Rectal smooth muscle tissue (tissue), 1 donor: ENCODE measurements at regions not wholly inside any gene's neighbourhood (a gene's known extent, or its start where the extent isn't known, plus 50 kb on each side); places are given as distances from the start of the nearest gene placed in this dataset.

ENCODE experiments used
- H3K27ac ChIP-seq: one replicate; pipeline ENCODE4 v1.7.0; 2013; ENCODE audit warnings: low read depth, low read length, inconsistent platforms
- H3K27me3 ChIP-seq: one replicate; pipeline ENCODE4 v1.7.0; 2013; ENCODE audit warnings: low read length; ENCODE audit not compliant: control insufficient read depth, insufficient read depth
- H3K36me3 ChIP-seq: one replicate; pipeline ENCODE4 v1.7.0; 2013; ENCODE audit warnings: low read length; ENCODE audit not compliant: control insufficient read depth, insufficient read depth
- H3K4me1 ChIP-seq: one replicate; pipeline ENCODE4 v1.7.0; 2013; ENCODE audit warnings: low read length; ENCODE audit not compliant: control insufficient read depth, insufficient read depth
- H3K4me3 ChIP-seq: one replicate; pipeline ENCODE4 v1.7.0; 2013; ENCODE audit warnings: low read length
- H3K9ac ChIP-seq: one replicate; pipeline ENCODE4 v1.7.0; 2013; ENCODE audit warnings: low read length

DNA sequence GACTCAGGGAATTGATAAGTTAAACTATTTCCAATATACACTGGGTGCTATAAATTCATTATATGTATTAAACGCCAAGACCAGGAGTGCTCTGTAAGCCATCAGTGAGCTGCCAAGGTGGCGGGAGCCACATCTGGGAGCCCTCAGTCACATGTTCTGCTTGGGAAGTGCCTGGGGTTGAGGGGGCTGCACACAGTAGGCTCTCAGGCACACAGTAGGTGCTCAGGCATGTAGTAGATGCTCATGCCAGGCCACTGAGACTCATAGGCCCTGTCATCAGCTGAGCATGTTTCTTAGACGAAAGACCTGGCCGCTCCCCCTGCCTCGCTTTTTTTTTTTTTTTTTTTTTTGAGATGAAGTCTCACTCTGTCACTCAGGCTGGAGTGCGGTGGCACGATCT lies 83.3 kb upstream of the BHLHE23 start:
- no peak overlapping the region for H3K27ac ChIP-seq
- no peaks in the 10 kb centered on the region for H3K36me3 ChIP-seq
- H3K4me1 ChIP-seq, result no peaks in the 10 kb centered on the region
- peaks cover 11% of the 10 kb centered on the region for H3K27me3 ChIP-seq
- no peak overlapping the region for H3K9ac ChIP-seq
- no peak overlapping the region for H3K4me3 ChIP-seq

DNA sequence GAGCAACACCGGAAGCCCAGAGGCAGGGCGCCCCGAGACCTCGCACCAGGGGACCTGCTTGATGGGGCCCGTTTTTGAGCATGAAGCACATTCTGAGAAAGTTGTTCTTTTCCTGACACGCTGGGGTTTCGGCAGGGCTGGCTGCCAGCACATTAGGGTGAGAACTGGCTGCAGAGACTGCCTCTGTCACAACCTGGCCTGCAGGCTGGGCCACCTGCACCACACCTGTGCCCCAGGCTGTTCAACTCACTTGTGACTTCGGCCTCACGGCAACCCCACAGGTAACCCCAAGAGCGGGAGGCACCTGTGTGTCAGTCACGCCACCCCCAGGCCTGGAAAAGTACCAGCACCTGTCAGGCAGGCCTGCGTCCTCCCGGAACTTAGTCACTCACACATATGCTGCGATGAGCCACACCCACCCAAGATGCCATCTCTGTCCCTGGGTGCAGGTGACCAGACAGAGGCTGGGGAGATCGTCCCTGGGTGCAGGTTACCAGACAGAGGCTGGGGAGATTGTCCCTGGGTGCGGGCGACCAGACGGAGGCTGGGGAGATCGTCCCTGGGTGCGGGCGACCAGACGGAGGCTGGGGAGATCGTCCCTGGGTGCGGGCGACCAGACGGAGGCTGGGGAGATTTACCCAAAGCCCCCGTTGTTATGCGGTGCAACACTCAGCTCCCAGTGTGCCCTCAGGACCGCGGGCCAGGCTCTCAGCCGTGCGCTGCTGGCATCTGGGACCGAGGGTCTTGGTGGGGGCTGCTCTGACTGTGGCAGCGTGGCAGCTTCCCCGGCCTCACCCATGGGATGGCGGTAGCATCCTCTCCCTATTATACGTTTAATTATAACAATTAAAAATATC lies 82.5 kb upstream of the BHLHE23 start:
- Histone ChIP-seq H3K36me3 (no peaks in the 10 kb centered on the region), H3K4me3 (no peak overlapping the region), H3K27me3 (peaks cover 9% of the 10 kb centered on the region), H3K9ac (no peak overlapping the region), H3K4me1 (no peaks in the 10 kb centered on the region), H3K27ac (no peak overlapping the region)

DNA sequence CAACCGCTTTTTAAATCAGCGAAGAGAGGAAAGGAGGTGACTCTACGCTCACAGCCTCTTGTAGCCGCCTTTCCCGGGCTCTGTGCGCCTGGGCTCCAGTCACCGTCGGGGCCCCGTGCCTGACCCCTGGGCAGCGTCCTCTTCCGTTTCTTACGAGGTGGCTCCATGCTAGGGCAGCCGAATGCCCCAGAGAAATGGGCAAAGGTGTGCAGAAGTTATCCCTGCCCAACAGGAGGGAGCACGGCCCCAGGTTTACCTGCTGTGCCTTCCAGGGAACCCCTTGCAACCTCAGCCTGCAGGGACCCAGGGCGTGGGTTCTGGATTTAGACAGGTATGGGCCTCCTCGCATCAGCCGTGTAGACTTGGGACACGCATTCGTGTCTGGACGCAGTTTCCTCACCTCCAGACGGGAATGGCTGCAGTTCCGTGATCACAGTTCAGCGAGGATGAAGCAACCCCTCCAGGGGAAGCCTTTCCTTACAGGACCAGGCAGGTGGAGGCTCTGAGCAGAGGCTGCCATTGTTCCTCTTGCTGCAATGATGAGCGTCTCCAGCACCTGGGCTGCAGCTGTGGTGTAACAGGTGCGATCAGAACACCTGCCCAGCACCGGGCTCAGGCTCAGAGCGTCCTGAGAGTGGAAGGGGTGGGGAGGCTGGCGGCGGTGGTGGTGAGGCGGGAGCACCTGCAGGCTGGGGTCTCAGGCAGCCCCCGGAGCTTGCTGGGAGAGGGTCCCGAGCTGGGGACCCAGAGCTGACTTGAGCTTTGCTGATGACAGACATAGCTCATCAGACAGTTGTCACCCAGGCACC lies 81.3 kb upstream of the BHLHE23 start:
- no peaks in the 10 kb centered on the region for H3K36me3 ChIP-seq
- H3K27me3 ChIP-seq, result peaks cover 14% of the 10 kb centered on the region
- no peaks in the 10 kb centered on the region for H3K4me1 ChIP-seq
- no peak overlapping the region for H3K9ac ChIP-seq
- H3K27ac ChIP-seq, result no peak overlapping the region
- no peak overlapping the region for H3K4me3 ChIP-seq

DNA sequence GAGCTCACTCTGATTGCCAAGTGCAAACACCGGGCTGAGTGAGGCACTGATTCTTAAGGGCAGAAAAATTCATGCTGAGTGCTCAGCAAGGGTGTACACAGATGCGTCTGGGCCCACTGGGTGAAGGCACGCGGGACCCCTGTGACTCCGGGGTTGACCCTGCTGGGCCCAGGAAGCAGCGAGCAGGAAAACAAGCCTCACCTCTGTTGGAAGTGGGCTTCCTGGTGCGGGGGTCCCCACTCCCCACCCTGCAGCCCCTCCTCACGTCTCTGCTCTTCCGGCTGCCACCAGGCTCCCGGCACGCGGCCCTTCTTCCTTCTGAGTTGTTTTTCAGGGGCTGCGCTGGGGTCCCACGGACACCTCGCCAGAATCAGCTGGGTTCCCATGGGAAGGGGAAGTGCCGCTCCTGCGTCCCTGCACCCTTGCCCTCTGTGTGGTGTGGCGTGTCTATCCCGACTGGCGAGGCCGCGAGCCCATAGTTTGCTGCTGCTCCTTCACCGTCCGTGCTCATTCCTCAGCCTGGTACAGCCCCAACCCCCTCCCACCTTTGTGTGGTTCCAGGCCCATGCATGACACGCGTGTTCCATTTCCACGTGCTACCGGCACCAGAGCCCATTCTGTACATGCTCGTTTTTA lies 80.6 kb upstream of the BHLHE23 start:
- Histone ChIP-seq H3K27ac (no peak overlapping the region), H3K4me1 (no peaks in the 10 kb centered on the region), H3K9ac (no peak overlapping the region), H3K4me3 (no peak overlapping the region), H3K36me3 (no peaks in the 10 kb centered on the region), H3K27me3 (peaks cover 14% of the 10 kb centered on the region)

DNA sequence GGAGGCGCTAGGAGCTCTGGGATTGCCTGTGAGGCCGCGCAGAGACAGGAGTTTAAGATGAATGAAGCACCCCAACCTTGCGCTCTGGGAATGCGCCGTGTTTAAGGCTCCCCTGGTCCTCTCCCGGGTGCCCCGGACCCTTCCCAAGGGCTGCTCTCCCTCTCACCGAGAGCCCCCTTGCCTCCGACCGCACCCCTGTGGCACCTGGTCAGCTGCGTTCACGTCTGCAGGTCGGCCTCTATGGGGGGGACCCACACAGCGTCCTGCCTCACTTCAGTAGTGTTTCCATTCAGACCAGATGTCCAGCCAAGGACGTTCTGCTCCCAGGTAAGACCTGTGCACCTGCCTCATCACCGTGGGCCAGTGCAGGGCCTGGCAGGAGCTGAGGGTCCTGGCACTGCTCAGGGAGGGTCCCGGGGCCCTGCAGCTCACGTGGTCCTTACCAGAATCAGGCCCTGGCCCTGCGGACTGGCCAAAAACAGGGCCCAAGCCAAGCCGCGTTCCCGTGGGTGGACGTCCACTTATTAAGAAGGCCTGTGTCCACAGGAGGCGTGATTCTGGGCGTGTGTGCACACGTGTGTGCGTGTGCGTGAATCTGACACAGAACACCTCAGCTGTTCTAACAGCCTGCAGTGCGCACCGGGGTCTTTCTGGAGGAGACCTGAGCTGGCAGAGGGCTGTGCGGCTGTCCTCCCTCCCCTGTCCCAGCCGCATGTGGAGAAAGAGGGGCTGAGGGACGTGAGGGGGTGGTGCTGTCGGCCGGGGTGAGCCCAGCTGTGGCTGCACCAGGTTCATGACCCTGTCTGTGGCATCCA lies 79.9 kb upstream of the BHLHE23 start:
- Histone ChIP-seq H3K4me1 (no peaks in the 10 kb centered on the region), H3K27ac (no peak overlapping the region), H3K36me3 (no peaks in the 10 kb centered on the region), H3K4me3 (no peak overlapping the region), H3K27me3 (peaks cover 14% of the 10 kb centered on the region), H3K9ac (no peak overlapping the region)

DNA sequence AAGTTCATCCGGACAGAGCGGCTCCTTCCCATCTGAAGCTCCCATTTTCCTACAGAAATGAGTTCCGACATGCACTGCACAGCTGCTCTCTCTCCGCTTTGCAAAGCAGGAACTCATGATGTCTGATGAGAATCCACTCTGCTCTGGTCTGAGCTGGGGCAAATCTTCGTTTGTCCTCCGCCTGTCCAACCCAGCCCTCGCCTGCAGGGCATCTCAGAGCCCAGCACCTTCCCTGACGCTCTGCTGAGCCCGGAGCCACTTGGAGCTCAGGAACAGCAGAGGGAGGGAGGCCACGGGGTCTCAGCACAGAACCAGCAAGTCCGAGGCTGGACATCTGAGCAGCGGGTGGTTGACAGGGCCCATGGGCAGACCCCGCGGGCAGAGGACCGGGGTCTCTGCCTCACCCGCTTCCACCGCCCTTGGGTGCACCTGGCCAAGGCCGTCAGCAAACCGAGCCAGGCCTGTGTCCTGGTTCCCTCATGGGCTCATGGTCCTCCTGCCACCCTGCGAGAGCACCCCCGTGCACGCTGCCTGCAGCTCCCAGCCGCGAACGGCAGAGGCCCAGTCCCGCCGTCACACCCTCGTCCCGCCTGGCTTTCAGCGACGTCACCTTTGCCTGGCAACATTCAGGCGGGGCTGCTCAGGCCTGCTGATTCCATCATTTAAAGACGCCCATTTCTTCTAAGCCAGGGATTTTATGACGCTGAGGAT lies 78.5 kb upstream of the BHLHE23 start:
- Histone ChIP-seq H3K27ac (no peak overlapping the region), H3K4me1 (no peaks in the 10 kb centered on the region), H3K9ac (no peak overlapping the region), H3K4me3 (no peak overlapping the region), H3K27me3 (peaks cover 14% of the 10 kb centered on the region), H3K36me3 (no peaks in the 10 kb centered on the region)

DNA sequence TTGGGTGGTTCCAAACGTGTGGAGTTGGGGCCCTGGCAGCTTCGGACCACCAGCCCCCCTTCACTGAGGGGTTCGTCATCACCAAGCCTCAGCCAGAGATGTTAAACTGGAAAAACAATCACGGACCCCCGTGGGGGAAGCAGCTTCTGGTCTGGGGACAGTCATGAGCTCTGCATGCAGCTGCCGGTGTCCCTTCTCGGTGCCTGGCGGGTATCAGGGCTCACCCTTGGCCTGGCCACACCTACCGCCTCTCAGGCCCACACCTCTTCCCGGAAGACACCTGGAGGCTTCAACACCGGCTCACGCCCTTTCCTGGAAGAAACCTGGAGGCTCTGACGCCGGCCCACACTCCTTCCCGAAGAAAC lies 77.8 kb upstream of the BHLHE23 start:
- no peak overlapping the region for H3K9ac ChIP-seq
- H3K36me3 ChIP-seq, result no peaks in the 10 kb centered on the region
- no peak overlapping the region for H3K4me3 ChIP-seq
- no peaks in the 10 kb centered on the region for H3K4me1 ChIP-seq
- peaks cover 14% of the 10 kb centered on the region for H3K27me3 ChIP-seq
- H3K27ac ChIP-seq, result no peak overlapping the region

DNA sequence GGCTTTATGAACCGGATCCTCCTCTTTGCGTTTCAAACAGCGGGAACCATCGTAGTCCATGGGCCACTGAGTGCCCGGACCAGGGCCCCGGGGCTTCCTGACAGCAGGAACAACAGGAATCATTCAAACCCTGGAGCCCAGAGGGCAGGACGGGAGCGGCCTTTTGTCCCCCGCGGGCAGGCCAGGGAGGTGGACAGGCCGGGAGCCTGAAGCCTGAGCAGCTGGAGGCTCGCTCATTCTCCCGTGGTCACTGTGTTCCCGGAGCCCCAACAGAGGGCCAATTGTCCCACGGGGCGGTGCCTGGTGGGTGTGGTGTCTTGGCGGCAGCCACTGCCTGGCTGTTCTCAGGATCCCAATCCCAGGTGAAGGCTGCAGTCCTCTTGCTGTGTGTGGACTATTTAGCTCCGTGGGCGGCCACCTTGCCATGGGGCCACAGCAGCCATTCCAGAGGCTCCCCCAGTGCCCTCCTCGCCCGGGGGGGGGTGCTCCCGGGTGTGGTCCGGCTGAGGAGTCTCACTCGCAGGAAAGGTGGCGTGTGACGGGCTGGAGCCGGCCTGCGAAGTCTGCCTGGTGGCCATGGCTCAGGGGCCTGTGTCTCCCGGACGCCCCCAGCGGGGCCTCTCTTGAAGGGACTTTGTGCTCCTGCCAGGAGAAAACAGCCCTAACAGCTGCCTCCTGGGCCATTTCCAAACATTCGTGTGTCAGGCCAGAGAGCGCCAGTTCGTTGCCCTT lies 77.2 kb upstream of the BHLHE23 start:
- no peak overlapping the region for H3K9ac ChIP-seq
- H3K27me3 ChIP-seq, result peaks cover 12% of the 10 kb centered on the region
- H3K36me3 ChIP-seq, result no peaks in the 10 kb centered on the region
- no peaks in the 10 kb centered on the region for H3K4me1 ChIP-seq
- no peak overlapping the region for H3K27ac ChIP-seq
- H3K4me3 ChIP-seq, result no peak overlapping the region

DNA sequence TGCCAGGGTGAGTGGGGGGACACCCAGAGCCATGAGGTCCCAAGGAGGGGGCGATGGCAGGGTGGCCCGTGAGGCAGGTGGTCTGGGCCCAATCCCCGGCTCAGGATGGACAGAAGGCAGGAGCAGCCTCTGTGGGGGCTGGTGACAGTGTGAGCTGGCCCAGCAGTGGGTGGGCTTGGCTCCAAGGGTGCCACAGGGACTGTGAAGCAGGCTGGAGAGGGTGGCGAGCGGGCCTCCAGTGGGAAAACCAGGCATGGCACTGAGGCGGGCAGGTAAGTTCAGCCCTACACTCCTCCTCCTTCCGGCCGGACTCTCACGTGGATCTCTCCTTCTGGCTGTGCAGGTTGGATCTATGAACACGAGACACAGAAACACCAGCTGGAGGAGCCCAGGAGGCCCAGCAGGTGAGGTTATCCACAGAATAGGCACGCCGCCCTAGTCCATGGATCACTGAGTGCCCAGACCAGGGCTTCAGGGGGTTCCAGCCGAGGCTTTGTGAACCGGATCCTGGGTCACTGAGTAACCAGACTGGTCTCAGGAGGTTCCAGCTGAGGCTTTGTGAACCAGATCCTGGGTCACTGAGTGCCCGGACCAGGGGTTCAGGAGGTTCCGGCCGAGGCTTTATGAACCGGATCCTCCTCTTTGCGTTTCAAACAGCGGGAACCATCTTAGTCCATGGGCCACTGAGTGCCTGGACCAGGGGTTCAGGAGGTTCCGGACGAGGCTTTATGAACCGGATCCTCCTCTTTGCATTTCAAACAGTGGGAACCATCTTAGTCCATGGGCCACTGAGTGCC lies 76.4 kb upstream of the BHLHE23 start:
- Histone ChIP-seq H3K27me3 (peaks cover 11% of the 10 kb centered on the region), H3K9ac (no peak overlapping the region)

DNA sequence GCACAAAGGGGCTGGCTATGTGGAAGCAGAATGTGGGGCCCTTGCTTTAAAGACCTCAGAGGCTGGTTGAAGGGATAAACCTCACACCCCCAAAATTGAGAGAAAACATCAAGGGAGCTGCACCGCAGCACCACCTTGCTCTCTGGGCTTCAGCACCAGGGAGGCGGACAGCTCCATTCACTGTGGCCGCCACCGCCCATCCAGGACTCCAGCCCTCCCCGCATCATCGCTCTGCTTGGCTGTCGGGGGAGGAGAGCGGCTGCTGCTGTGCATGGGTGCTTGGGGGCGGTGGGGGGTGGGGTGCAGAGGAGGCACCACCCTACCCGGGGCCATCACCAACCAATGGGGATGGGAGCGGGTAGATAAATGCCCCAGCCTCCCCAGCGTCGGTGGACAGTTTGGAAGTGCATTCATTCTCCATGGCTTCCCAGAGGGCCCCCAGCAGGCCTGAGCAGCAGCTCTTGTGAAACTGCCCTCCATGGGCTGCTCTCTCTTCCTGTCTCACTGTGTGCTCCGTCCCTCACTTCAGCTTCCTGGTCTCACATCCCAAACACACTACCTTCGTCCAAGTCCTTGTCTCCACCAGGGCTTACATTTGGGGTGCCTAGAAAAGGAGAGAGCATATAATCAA lies 75.7 kb upstream of the BHLHE23 start:
- Histone ChIP-seq H3K4me3 (no peak overlapping the region), H3K27me3 (peaks cover 8% of the 10 kb centered on the region), H3K27ac (no peak overlapping the region), H3K36me3 (no peaks in the 10 kb centered on the region), H3K4me1 (no peaks in the 10 kb centered on the region), H3K9ac (no peak overlapping the region)

More for the DNA sequence above, 76.4 kb upstream of the BHLHE23 start:
- no peak overlapping the region for H3K4me3 ChIP-seq
- no peaks in the 10 kb centered on the region for H3K36me3 ChIP-seq
- H3K27ac ChIP-seq, result no peak overlapping the region
- H3K4me1 ChIP-seq, result no peaks in the 10 kb centered on the region
